Inferior parietal cortex (tissue), 1 donor: ENCODE measurements at regions not wholly inside any gene's neighbourhood (a gene's known extent, or its start where the extent isn't known, plus 50 kb on each side); places are given as distances from the start of the nearest gene placed in this dataset.

ENCODE experiments used
- DNase-seq: peaks from one replicate; pipeline ENCODE4 v3.0.0-alpha.2; 2016; ENCODE audit errors: extremely low spot score

GRCh38 chr9:87446527-87446926 is 51.1 kb upstream of the DAPK1 start:
- DNase-seq = no peak

GRCh38 chr9:87447547-87448432 is 49.9 kb upstream of the DAPK1 start:
- no peak for DNase-seq
